SK-N-SH (cell line): ENCODE measurements at regions not wholly inside any gene's neighbourhood (a gene's known extent, or its start where the extent isn't known, plus 50 kb on each side); places are given as distances from the start of the nearest gene placed in this dataset.

ENCODE experiments used
- CTCF ChIA-PET: fragments of 300-600, 350-600 bp; formaldehyde crosslinking; extraction: SDS; loops from one replicate; lab custom pipeline; 2021; lab: Yijun Ruan, JAX
- POLR2A ChIA-PET: fragments of 350-600 bp; sonication (Branson Sonifier 250); formaldehyde crosslinking; extraction: SDS; loops from one replicate; lab custom pipeline; 2020; ENCODE audit warnings: antibody characterized with exemption, inconsistent platforms; lab: Yijun Ruan, JAX
- DNase-seq: peaks from one replicate; pipeline ENCODE4 v3.0.0; 2012
- H2AFZ ChIP-seq: fragments of 200-600 bp; sonication (generic); 2 replicates; pipeline ENCODE4 v1.8.1; 2016; ENCODE audit warnings: antibody characterized with exemption, mild to moderate bottlenecking, low read depth
- H3F3A ChIP-seq: fragments of 200-600 bp; sonication (generic); replicated peaks from 2 replicates; pipeline ENCODE3; 2016; ENCODE audit warnings: antibody characterized with exemption, mild to moderate bottlenecking; ENCODE audit not compliant: insufficient read depth
- H3K27ac ChIP-seq, 2 experiments: fragments of 200-500 bp in 1 of 2; fragments of 200-600 bp in 1 of 2; sonication (Bioruptor generic) in 1 of 2; sonication (generic), shearing (Covaris generic) in 1 of 2; 2 replicates each; pipeline versions ENCODE4 v1.5.1 to v1.6.1; 2014 to 2016; ENCODE audit warnings: low read depth in 2 of 2, inconsistent platforms in 1 of 2, low read length in 1 of 2, mild to moderate bottlenecking in 1 of 2, mixed read lengths in 1 of 2
- H3K27me3 ChIP-seq: fragments of 200-600 bp; sonication (generic), shearing (Covaris generic); 2 replicates; pipeline ENCODE4 v1.6.1; 2016; ENCODE audit warnings: mixed run types; ENCODE audit not compliant: insufficient read depth
- H3K36me3 ChIP-seq, 2 experiments: fragments of 200-500 bp in 1 of 2; fragments of 200-600 bp in 1 of 2; sonication (Bioruptor generic) in 1 of 2; sonication (generic) in 1 of 2; replicated peaks in 1 of 2; 2 replicates each; pipeline versions ENCODE3 to v1.5.1; 2014 to 2016; ENCODE audit warnings: low read length in 1 of 2, mild to moderate bottlenecking in 1 of 2; ENCODE audit not compliant: insufficient read depth in 2 of 2, control insufficient read depth in 1 of 2
- H3K4me1 ChIP-seq, 2 experiments: fragments of 200-500 bp in 1 of 2; fragments of 200-600 bp in 1 of 2; sonication (Bioruptor generic) in 1 of 2; sonication (generic), shearing (Covaris generic) in 1 of 2; 2 replicates each; pipeline versions ENCODE4 v1.5.1 to v1.6.1; 2014 to 2016; ENCODE audit warnings: low read depth in 1 of 2, low read length in 1 of 2, mixed run types in 1 of 2; ENCODE audit not compliant: insufficient read depth in 2 of 2, control insufficient read depth in 1 of 2
- H3K4me2 ChIP-seq: fragments of 200-600 bp; sonication (generic), shearing (Covaris generic); 2 replicates; pipeline ENCODE4 v1.6.1; 2017; ENCODE audit warnings: mixed run types
- H3K4me3 ChIP-seq, 2 experiments: fragments of 200-500 bp in 1 of 2; fragments of 200-600 bp in 1 of 2; sonication (Bioruptor generic) in 1 of 2; sonication (generic), shearing (Covaris generic) in 1 of 2; 2 replicates each; pipeline versions ENCODE4 v1.5.1 to v1.8.1; 2014 to 2016; ENCODE audit warnings: low read depth in 2 of 2, inconsistent platforms in 1 of 2, low read length in 1 of 2, mild to moderate bottlenecking in 1 of 2, mixed read lengths in 1 of 2, moderate library complexity in 1 of 2
- H3K79me2 ChIP-seq: fragments of 200-600 bp; sonication (generic); 2 replicates; pipeline ENCODE4 v1.8.1; 2017; ENCODE audit warnings: mild to moderate bottlenecking; ENCODE audit not compliant: insufficient read depth
- H3K9ac ChIP-seq: fragments of 200-600 bp; sonication (generic); 2 replicates; pipeline ENCODE4 v1.6.1; 2017; ENCODE audit warnings: mixed run types
- H3K9me2 ChIP-seq: fragments of 200-600 bp; sonication (generic); 2 replicates; pipeline ENCODE4 v1.6.1; 2017; ENCODE audit warnings: mixed run types
- H3K9me3 ChIP-seq: fragments of 200-600 bp; sonication (generic); 2 replicates; pipeline ENCODE4 v1.6.1; 2017; ENCODE audit warnings: mixed run types, mild to moderate bottlenecking, moderate library complexity
- H4K20me1 ChIP-seq: fragments of 200-600 bp; sonication (generic); 2 replicates; pipeline ENCODE4 v1.6.1; 2017; ENCODE audit warnings: mild to moderate bottlenecking, mixed run types; ENCODE audit not compliant: insufficient read depth
- CTCF ChIP-seq: fragments of 200-600 bp; sonication (generic); IDR thresholded peaks from 2 replicates; pipeline ENCODE4 v1.6.1; 2017; ENCODE audit warnings: antibody characterized with exemption, mild to moderate bottlenecking, moderate library complexity
- EP300 ChIP-seq, 2 experiments: IDR thresholded peaks; 2 replicates each; pipeline versions ENCODE4 v1.4.0 to v1.6.1; 2012; ENCODE audit warnings: borderline replicate concordance in 1 of 2, low read depth in 1 of 2, low read length in 1 of 2
- EZH2phosphoT487 ChIP-seq: fragments of 200-600 bp; sonication (generic); IDR thresholded peaks from 2 replicates; pipeline ENCODE4 v1.6.1; 2017; ENCODE audit warnings: low read depth, mixed run types, mild to moderate bottlenecking, antibody characterized with exemption, moderate library complexity, borderline replicate concordance
- FOXM1 ChIP-seq: IDR thresholded peaks from 2 replicates; pipeline ENCODE4 v1.4.0; 2012; ENCODE audit warnings: low read depth, mild to moderate bottlenecking
- GABPA ChIP-seq: IDR thresholded peaks from 2 replicates; pipeline ENCODE4 v1.4.0; 2012; ENCODE audit warnings: low read depth, mild to moderate bottlenecking
- GATA2 ChIP-seq: sonication (generic); formaldehyde crosslinking; IDR thresholded peaks from 2 replicates; pipeline ENCODE4 v1.5.0; 2020; ENCODE audit warnings: mild to moderate bottlenecking, missing genetic modification reagents
- JUND ChIP-seq: IDR thresholded peaks from 2 replicates; pipeline ENCODE4 v1.4.0; 2012
- MXI1 ChIP-seq: IDR thresholded peaks from 2 replicates; pipeline ENCODE4 v1.6.1; 2012; ENCODE audit warnings: mild to moderate bottlenecking, low read depth, low read length, improper control_type of control experiment
- PBX3 ChIP-seq: IDR thresholded peaks from 2 replicates; pipeline ENCODE4; 2012
- POLR2AphosphoS5 ChIP-seq: IDR thresholded peaks from 2 replicates; pipeline ENCODE4 v1.6.1; 2012; ENCODE audit warnings: low read depth, low read length
- RCOR1 ChIP-seq: fragments of 150-350 bp; IDR thresholded peaks from 2 replicates; pipeline ENCODE4 v1.6.1; 2017; ENCODE audit warnings: antibody characterized with exemption, low read length
- REST ChIP-seq: IDR thresholded peaks from 2 replicates; pipeline ENCODE4 v1.6.1; 2012; ENCODE audit warnings: mild to moderate bottlenecking, low read depth, low read length, moderate library complexity
- RFX5 ChIP-seq: IDR thresholded peaks from 2 replicates; pipeline ENCODE4 v1.6.1; 2012; ENCODE audit warnings: mild to moderate bottlenecking, improper control_type of control experiment, low read length
- RXRA ChIP-seq: IDR thresholded peaks from 2 replicates; pipeline ENCODE4 v1.4.0; 2012; ENCODE audit warnings: low read depth, mild to moderate bottlenecking, borderline replicate concordance
- TAF1 ChIP-seq: IDR thresholded peaks from 2 replicates; pipeline ENCODE4 v1.6.1; 2012; ENCODE audit warnings: low read depth, mild to moderate bottlenecking, low read length, moderate library complexity, borderline replicate concordance
- TCF12 ChIP-seq: IDR thresholded peaks from 2 replicates; pipeline ENCODE4 v1.4.0; 2012
- TEAD4 ChIP-seq: IDR thresholded peaks from 2 replicates; pipeline ENCODE4 v1.4.0; 2012; ENCODE audit warnings: mild to moderate bottlenecking, borderline replicate concordance; ENCODE audit not compliant: insufficient read depth
- USF1 ChIP-seq: IDR thresholded peaks from 2 replicates; pipeline ENCODE4 v1.4.0; 2012; ENCODE audit warnings: low read depth, borderline replicate concordance
- WGBS: methylation state at CpG from one replicate; pipeline ENCODE4 v1.1.6; 2017; ENCODE audit warnings: low lambda C conversion rate; 5-methylcytosine and 5-hydroxymethylcytosine counted together
- TF ChIP-seq, protein P1 (sequence below): IDR thresholded peaks from 2 replicates; pipeline ENCODE4 v1.4.0; 2012; ENCODE audit warnings: low read depth

GRCh38 chr6:76448109-76448508 lies 375.6 kb upstream of the IMPG1 start (continued):
- TF ChIP-seq TAF1 (no peak), MXI1 (no peak), RCOR1 (no peak), TEAD4 (no peak), RFX5 (no peak), RXRA (no peak), PBX3 (no peak)
- TF ChIP-seq, protein P1, sequence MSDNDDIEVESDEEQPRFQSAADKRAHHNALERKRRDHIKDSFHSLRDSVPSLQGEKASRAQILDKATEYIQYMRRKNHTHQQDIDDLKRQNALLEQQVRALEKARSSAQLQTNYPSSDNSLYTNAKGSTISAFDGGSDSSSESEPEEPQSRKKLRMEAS, result no peak
- TF ChIP-seq, all 33 proteins: peak for 0

GRCh38 chr6:76441875-76442274 lies 369.4 kb upstream of the IMPG1 start:
- Histone ChIP-seq H3K4me3 (no peak overlapping the region), H3K9me2 (no peaks in the 10 kb centered on the region), H3K9ac (no peak overlapping the region), H3K27me3 (no peaks in the 10 kb centered on the region), H4K20me1 (no peaks in the 10 kb centered on the region), H2AFZ (no peak overlapping the region), H3K4me2 (no peak overlapping the region), H3K36me3 (no peaks in the 10 kb centered on the region), H3K4me1 (no peaks in the 10 kb centered on the region), H3K27ac (no peak overlapping the region), H3K79me2 (no peaks in the 10 kb centered on the region), H3F3A (no peaks in the 10 kb centered on the region), H3K9me3 (no peaks in the 10 kb centered on the region)
- POLR2A ChIA-PET, result no interaction called here
- WGBS, result 3% methylated on average over 3 of the region's 3 CpGs
- CTCF ChIA-PET, result no interaction called here
- no peak for DNase-seq
- TF ChIP-seq FOXM1, result no peak
- TF ChIP-seq, protein P1, result no peak
- TF ChIP-seq CTCF, result no peak

DNA sequence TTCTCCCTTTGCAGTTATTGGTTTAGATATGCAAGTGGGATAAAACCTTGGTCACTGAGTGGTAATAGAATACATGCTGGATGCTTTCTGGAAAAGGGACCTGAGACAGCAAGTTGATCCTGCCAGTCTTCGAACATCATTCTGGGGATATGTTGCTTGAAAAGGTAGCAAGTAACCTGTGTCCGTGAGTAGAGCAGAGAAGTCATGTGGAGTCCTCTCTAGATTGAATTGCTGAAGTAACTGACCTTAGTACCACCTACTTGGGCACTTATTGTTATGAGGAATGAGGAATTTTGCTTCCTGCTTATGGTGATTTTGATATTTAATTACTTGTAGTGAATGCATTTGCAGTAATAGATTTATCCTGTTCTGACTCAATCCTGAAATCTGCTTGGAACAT lies 367.3 kb upstream of the IMPG1 start:
- CTCF ChIA-PET, result no interaction called here
- TF ChIP-seq MXI1, result no peak
- TF ChIP-seq USF1, result no peak
- TF ChIP-seq GATA2 (CRISPR knock-in tag), result no peak
- TF ChIP-seq EP300 (IDR thresholded peaks at IDR 0.05; ENCODE audit: borderline replicate concordance in 1 of 2, low read depth in 1 of 2, low read length in 1 of 2), result no peak
- TF ChIP-seq POLR2AphosphoS5, result no peak
- TF ChIP-seq TCF12, result no peak
- TF ChIP-seq GABPA, result no peak
- no peak for TF ChIP-seq RCOR1
- TF ChIP-seq EZH2phosphoT487, result no peak
- TF ChIP-seq JUND, result no peak
- TF ChIP-seq REST, result no peak

More for the DNA sequence above, 367.3 kb upstream of the IMPG1 start:
- WGBS, result 6% methylated on average over 2 of the region's 2 CpGs
- Histone ChIP-seq H3K4me1 (no peaks in the 10 kb centered on the region), H3K36me3 (no peaks in the 10 kb centered on the region), H3K4me2 (no peak overlapping the region), H3K9me2 (no peaks in the 10 kb centered on the region), H2AFZ (no peak overlapping the region), H3K27me3 (no peaks in the 10 kb centered on the region), H3F3A (no peaks in the 10 kb centered on the region), H3K4me3 (no peak overlapping the region), H3K27ac (no peak overlapping the region), H4K20me1 (no peaks in the 10 kb centered on the region), H3K79me2 (no peaks in the 10 kb centered on the region), H3K9ac (no peak overlapping the region), H3K9me3 (no peaks in the 10 kb centered on the region)
- POLR2A ChIA-PET, result no interaction called here
- no peak for DNase-seq
